Gastroesophageal sphincter (tissue), 4 donors: ENCODE measurements at regions not wholly inside any gene's neighbourhood (a gene's known extent, or its start where the extent isn't known, plus 50 kb on each side); places are given as distances from the start of the nearest gene placed in this dataset.

ENCODE experiments used
- ATAC-seq: fragments of 150-250 bp; one replicate; pipeline ENCODE4 v1.9.1; 2016; ENCODE audit warnings: mild to moderate bottlenecking, moderate library complexity
- H3K27ac ChIP-seq, 4 donors: fragments of 200-600 bp; sonication (generic) in 3 of 4; 1 replicate in 3 of 4; 2 replicates in 1 of 4; pipeline ENCODE4 v1.5.1; 2016 to 2019
- H3K27me3 ChIP-seq: fragments of 200-600 bp; sonication (generic); one replicate; pipeline ENCODE4 v1.5.1; 2019
- H3K36me3 ChIP-seq, 2 donors: fragments of 200-600 bp; sonication (generic); one replicate each; pipeline ENCODE4 v1.5.1; 2019; ENCODE audit warnings: control low read depth in 1 of 2
- H3K4me1 ChIP-seq, 3 donors: fragments of 200-600 bp; sonication (generic); 1 replicate in 2 of 3; 2 replicates in 1 of 3; pipeline ENCODE4 v1.5.1; 2016 to 2019; ENCODE audit warnings: control low read depth in 2 of 3
- H3K4me3 ChIP-seq, 2 donors: fragments of 200-600 bp; sonication (generic); one replicate each; pipeline ENCODE4 v1.5.1; 2019; ENCODE audit warnings: mild to moderate bottlenecking in 1 of 2, moderate library complexity in 1 of 2
- H3K9me3 ChIP-seq, 3 donors: fragments of 200-600 bp; sonication (generic); one replicate each; pipeline ENCODE4 v1.5.1; 2017 to 2019; ENCODE audit warnings: control low read depth in 2 of 3
- EP300 ChIP-seq: sonication (generic); formaldehyde crosslinking; IDR thresholded peaks from one replicate; pipeline ENCODE4 v1.6.1; 2017; ENCODE audit warnings: antibody characterized with exemption, mild to moderate bottlenecking
- POLR2A ChIP-seq, 2 donors: fragments of 450-650 bp; IDR thresholded peaks; one replicate each; pipeline ENCODE4 v1.6.1; 2017; ENCODE audit warnings: antibody characterized with exemption in 2 of 2, mild to moderate bottlenecking in 2 of 2, moderate library complexity in 1 of 2
- POLR2AphosphoS5 ChIP-seq: sonication (generic); formaldehyde crosslinking; IDR thresholded peaks from one replicate; pipeline ENCODE4 v1.6.1; 2017; ENCODE audit warnings: antibody characterized with exemption
- WGBS, 2 donors: methylation state at CpG; one replicate each; pipeline ENCODE4 v1.1.5; 2018; ENCODE audit warnings: low coverage in 1 of 2; 5-methylcytosine and 5-hydroxymethylcytosine counted together
- TF ChIP-seq, protein P1 (sequence below), 4 experiments: fragments of 200-600 bp in 2 of 4; fragments of 450-650 bp in 2 of 4; sonication (generic) in 1 of 4; IDR thresholded peaks; one replicate each; pipeline ENCODE4 v1.5.1; 2017 to 2019; ENCODE audit warnings: antibody characterized with exemption in 4 of 4, mild to moderate bottlenecking in 2 of 4, moderate library complexity in 2 of 4

DNA sequence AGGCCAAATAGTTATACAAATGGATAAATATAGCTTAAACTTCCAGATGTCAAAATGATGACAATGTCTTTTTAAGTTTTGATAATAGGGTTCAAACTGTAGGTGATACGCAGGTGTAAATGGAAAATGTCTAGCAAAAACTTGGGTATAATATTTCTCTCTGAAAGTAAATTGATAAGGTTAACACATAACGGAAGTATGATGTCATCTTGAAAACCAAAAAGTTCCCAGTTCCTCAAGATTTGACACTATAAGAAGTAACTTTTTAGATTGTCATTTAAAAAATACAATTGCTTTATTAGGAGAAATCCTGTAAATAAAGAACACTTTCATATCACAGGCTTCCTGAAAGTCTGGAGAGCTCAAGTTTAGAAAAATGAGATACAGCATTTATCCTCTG is 483.4 kb downstream of the FRK start:
- Histone ChIP-seq H3K36me3 (no peaks in the 10 kb centered on the region), H3K4me1 (no peaks in the 10 kb centered on the region), H3K9me3 (no peaks in the 10 kb centered on the region), H3K27ac (no peak overlapping the region), H3K4me3 (no peak overlapping the region), H3K27me3 (no peaks in the 10 kb centered on the region)
- no peak for ATAC-seq
- TF ChIP-seq EP300 (no peak), POLR2AphosphoS5 (no peak), POLR2A (IDR thresholded peaks at IDR 0.05) (no peak)
- TF ChIP-seq, protein P1, sequence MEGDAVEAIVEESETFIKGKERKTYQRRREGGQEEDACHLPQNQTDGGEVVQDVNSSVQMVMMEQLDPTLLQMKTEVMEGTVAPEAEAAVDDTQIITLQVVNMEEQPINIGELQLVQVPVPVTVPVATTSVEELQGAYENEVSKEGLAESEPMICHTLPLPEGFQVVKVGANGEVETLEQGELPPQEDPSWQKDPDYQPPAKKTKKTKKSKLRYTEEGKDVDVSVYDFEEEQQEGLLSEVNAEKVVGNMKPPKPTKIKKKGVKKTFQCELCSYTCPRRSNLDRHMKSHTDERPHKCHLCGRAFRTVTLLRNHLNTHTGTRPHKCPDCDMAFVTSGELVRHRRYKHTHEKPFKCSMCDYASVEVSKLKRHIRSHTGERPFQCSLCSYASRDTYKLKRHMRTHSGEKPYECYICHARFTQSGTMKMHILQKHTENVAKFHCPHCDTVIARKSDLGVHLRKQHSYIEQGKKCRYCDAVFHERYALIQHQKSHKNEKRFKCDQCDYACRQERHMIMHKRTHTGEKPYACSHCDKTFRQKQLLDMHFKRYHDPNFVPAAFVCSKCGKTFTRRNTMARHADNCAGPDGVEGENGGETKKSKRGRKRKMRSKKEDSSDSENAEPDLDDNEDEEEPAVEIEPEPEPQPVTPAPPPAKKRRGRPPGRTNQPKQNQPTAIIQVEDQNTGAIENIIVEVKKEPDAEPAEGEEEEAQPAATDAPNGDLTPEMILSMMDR (IDR thresholded peaks at IDR 0.05) = no peak
- 55 to 63% methylated on average over 2 of the region's 2 CpGs for WGBS, 2 donors

DNA sequence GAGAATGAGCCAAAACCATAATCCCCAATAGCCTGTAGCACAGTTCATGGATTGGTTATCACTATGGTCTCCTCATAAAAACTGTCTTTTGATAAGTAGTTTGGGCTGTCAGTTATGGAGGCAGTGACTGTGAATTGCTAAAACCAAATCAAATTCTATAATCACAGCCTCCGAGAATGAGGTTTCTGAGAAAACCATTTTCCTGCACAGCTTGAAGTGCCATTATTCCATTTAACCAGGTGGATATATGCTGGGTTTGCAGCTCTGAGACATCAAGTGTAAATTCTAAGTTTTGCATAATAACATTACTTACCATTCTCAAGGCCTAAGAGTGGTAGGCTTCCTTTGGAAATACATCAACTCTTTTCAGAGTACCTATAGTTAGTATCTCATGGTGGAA is 485.4 kb downstream of the FRK start:
- no peak overlapping the region for H3K27ac ChIP-seq
- WGBS, 2 donors = 27 to 86% methylated on average over 1 of the region's 1 CpG
- H3K4me3 ChIP-seq = no peak overlapping the region
- no peaks in the 10 kb centered on the region for H3K27me3 ChIP-seq
- TF ChIP-seq EP300 (no peak), POLR2AphosphoS5 (no peak), POLR2A (IDR thresholded peaks at IDR 0.05) (no peak)
- TF ChIP-seq, protein P1 (IDR thresholded peaks at IDR 0.05) = no peak
- no peaks in the 10 kb centered on the region for H3K36me3 ChIP-seq
- no peak for ATAC-seq
- no peaks in the 10 kb centered on the region for H3K9me3 ChIP-seq
- no peaks in the 10 kb centered on the region for H3K4me1 ChIP-seq

DNA sequence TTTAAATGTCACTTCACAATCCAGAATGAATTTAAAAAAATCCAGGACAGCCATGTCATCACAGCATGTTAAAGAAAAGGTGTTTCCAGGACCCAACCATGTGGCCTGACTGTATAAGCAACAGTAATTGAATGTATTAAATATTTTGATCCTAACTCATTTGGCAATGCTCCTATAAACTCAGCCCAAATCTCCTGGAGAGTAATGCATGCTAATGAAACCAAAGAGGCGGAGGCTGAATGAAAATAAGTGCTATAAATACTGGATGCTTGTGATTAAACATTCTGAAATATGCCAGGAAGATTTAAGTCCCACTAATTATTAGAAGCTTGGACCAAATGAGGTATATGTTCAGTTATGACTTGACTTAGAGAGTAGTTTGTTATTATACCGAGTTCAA is 486.8 kb downstream of the FRK start:
- no peak for ATAC-seq
- no peak overlapping the region for H3K4me3 ChIP-seq
- no peaks in the 10 kb centered on the region for H3K36me3 ChIP-seq
- no peaks in the 10 kb centered on the region for H3K4me1 ChIP-seq
- peaks cover 0 to 2% (median 0%) of the 10 kb centered on the region in 3 donors for H3K9me3 ChIP-seq
- H3K27ac ChIP-seq = no peak overlapping the region
- no peak for TF ChIP-seq EP300
- TF ChIP-seq, protein P1 (IDR thresholded peaks at IDR 0.05) = no peak
- TF ChIP-seq POLR2AphosphoS5 = no peak
- TF ChIP-seq POLR2A (IDR thresholded peaks at IDR 0.05) = no peak
- WGBS, 2 donors = 35 to 39% methylated on average over 2 of the region's 2 CpGs
- H3K27me3 ChIP-seq = no peaks in the 10 kb centered on the region

DNA sequence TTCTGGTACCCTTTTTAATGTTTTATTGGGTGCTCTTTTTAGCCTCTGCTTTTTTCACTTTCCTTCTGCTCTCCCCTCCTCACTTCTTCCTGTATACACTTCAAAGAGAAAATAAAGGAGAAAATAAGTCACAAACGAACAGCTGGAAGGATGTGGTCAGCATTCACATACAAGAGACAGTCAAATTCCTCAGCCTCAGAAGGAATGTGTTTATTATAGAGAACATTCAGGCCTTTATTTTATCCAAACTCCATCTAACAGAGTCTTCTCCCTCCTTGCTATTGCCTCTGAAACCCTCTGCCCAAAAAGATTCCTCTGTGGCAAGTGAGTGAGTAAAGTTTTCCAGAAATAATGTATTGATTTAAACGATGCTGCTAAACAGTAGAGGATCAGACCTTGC is 490.4 kb downstream of the FRK start:
- 4 to 33% methylated on average over 2 of the region's 2 CpGs for WGBS, 2 donors
- Histone ChIP-seq H3K4me3 (no peak overlapping the region), H3K4me1 (no peaks in the 10 kb centered on the region), H3K9me3 (peaks cover 0 to 7% (median 0%) of the 10 kb centered on the region in 3 donors), H3K27ac (no peak overlapping the region), H3K36me3 (no peaks in the 10 kb centered on the region), H3K27me3 (no peaks in the 10 kb centered on the region)
- ATAC-seq = no peak
- TF ChIP-seq POLR2AphosphoS5 = no peak
- no peak for TF ChIP-seq EP300
- TF ChIP-seq, protein P1 (IDR thresholded peaks at IDR 0.05) = no peak
- TF ChIP-seq POLR2A (IDR thresholded peaks at IDR 0.05) = no peak

DNA sequence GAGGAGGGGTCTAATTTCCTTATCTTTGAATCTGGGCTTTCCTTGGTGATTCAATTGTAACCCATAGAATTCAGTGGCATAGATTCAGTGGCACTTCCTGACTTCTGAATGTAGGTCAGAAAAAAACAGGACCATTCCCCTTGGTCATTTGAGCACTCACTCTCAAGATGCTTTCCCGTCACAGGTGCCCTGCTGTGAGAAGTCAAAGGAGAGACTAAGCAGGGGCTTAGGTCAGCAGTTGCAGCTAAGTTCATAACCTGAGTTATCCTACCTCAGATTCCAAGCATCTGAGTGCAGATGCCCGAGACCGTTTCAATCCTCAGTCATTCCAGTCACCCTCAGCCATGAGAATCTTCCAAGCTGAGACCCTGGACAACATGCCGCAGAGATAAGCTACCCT is 506.6 kb downstream of the FRK start:
- H3K9me3 ChIP-seq = no peaks in the 10 kb centered on the region
- peaks cover 5 to 27% (median 5%) of the 10 kb centered on the region in 3 donors for H3K4me1 ChIP-seq
- no peak for ATAC-seq
- no peaks in the 10 kb centered on the region for H3K27me3 ChIP-seq
- no peak overlapping the region for H3K27ac ChIP-seq
- TF ChIP-seq, protein P1 (IDR thresholded peaks at IDR 0.05) = no peak
- TF ChIP-seq EP300 = no peak
- no peak for TF ChIP-seq POLR2AphosphoS5
- TF ChIP-seq POLR2A (IDR thresholded peaks at IDR 0.05) = no peak
- no peak overlapping the region for H3K4me3 ChIP-seq
- no peaks in the 10 kb centered on the region for H3K36me3 ChIP-seq
- 77 to 100% methylated on average over 3 to 4 of the region's 4 CpGs for WGBS, 2 donors
